ENCODE measurements at regions not wholly inside any gene's neighbourhood (a gene's known extent, or its start where the extent isn't known, plus 50 kb on each side); places are given as distances from the start of the nearest gene placed in this dataset.
A peak's percentile ranks its signal among the peaks of the same experiment; 100 is the strongest.

- no peak for FAIRE-seq
- ChIA-PET POLR2A (no interaction called here), CTCF (no interaction called here)
- ATAC-seq, result no peak
- TF ChIP-seq USF2 (IDR thresholded peaks at IDR 0.05) (no peak), NPAS2 (CRISPR knock-in tag; IDR thresholded peaks at IDR 0.05; ENCODE audit: borderline replicate concordance) (no peak), CBX8 (IDR thresholded peaks at IDR 0.05) (no peak), SREBF2 (IDR thresholded peaks at IDR 0.05) (no peak), NR3C1 (IDR thresholded peaks at IDR 0.05) (no peak), HMGXB4 (CRISPR knock-in tag; IDR thresholded peaks at IDR 0.05; ENCODE audit: borderline replicate concordance) (no peak), MAZ (IDR thresholded peaks at IDR 0.05; ENCODE audit: borderline replicate concordance, low read depth, low read length) (no peak), PBX3 (IDR thresholded peaks at IDR 0.05) (no peak), TP53 (CRISPR knock-in tag; IDR thresholded peaks at IDR 0.05) (no peak), MAFK (IDR thresholded peaks at IDR 0.05; ENCODE audit: partially characterized antibody) (no peak), ZNF302 (CRISPR knock-in tag; IDR thresholded peaks at IDR 0.05) (no peak), CEBPB (IDR thresholded peaks at IDR 0.05) (no peak), FOSB (CRISPR knock-in tag; IDR thresholded peaks at IDR 0.05) (no peak), CTCF (IDR thresholded peaks at IDR 0.05) (no peak), RAD21 (conservative IDR thresholded peaks at IDR 0.05 in 1 of 2, IDR thresholded peaks at IDR 0.05 in 1 of 2) (no peak), TFCP2L1 (CRISPR knock-in tag; IDR thresholded peaks at IDR 0.05) (no peak), HOXB5 (CRISPR knock-in tag; IDR thresholded peaks at IDR 0.05) (no peak), HOXB13 (CRISPR knock-in tag; IDR thresholded peaks at IDR 0.05; ENCODE audit: low read depth) (no peak), NFE2L2 (conservative IDR thresholded peaks at IDR 0.05; ENCODE audit: low read length) (no peak)
- 3% methylated on average over 2 of the region's 2 CpGs for WGBS (ENCODE audit: missing lambda C conversion rate)
- Histone ChIP-seq H3K4me1 (no peaks in the 10 kb centered on the region), H3K9me3 (peaks cover 3% of the 10 kb centered on the region; the same call in 1 of the 3 replicates), H3K4me2 (no peak overlapping the region), H3K27ac (no peak overlapping the region), H3K4me3 (no peak overlapping the region)
- no peak for DNase-seq (ENCODE audit: low read depth in 1 of 2, low spot score in 1 of 2)
Observed at GRCh38 chr17:53454337-53454736, 368.4 kb upstream of the KIF2B start.

- TF ChIP-seq SREBF2 (IDR thresholded peaks at IDR 0.05) (no peak), SMC3 (IDR thresholded peaks at IDR 0.05) (no peak), ESRRA (IDR thresholded peaks at IDR 0.05; ENCODE audit: borderline replicate concordance, low read length) (no peak), MAX (IDR thresholded peaks at IDR 0.05) (no peak), ZNF302 (CRISPR knock-in tag; IDR thresholded peaks at IDR 0.05) (no peak), NR3C1 (IDR thresholded peaks at IDR 0.05) (no peak), MAFK (IDR thresholded peaks at IDR 0.05; ENCODE audit: partially characterized antibody) (no peak), ZC3H11A (IDR thresholded peaks at IDR 0.05) (no peak)
- CTCF ChIA-PET, result no interaction called here
- peak; percentile 32 for FAIRE-seq
- no peak overlapping the region for H3K4me2 ChIP-seq
- 0% methylated on average over 4 of the region's 4 CpGs for WGBS (ENCODE audit: missing lambda C conversion rate)
- no peaks in the 10 kb centered on the region for H3K4me1 ChIP-seq
- no peak for DNase-seq (ENCODE audit: low read depth in 1 of 2, low spot score in 1 of 2)
- H3K9me3 ChIP-seq, result no peaks in the 10 kb centered on the region
- H3K27ac ChIP-seq, result no peak overlapping the region
- H3K4me3 ChIP-seq, result no peak overlapping the region
- no peak for ATAC-seq
- POLR2A ChIA-PET, result no interaction called here
Observed at GRCh38 chr17:53449324-53449723, 373.4 kb upstream of the KIF2B start.

Data from A549 (cell line).